ENCODE measurements at regions not wholly inside any gene's neighbourhood (a gene's known extent, or its start where the extent isn't known, plus 50 kb on each side); places are given as distances from the start of the nearest gene placed in this dataset.

DNA sequence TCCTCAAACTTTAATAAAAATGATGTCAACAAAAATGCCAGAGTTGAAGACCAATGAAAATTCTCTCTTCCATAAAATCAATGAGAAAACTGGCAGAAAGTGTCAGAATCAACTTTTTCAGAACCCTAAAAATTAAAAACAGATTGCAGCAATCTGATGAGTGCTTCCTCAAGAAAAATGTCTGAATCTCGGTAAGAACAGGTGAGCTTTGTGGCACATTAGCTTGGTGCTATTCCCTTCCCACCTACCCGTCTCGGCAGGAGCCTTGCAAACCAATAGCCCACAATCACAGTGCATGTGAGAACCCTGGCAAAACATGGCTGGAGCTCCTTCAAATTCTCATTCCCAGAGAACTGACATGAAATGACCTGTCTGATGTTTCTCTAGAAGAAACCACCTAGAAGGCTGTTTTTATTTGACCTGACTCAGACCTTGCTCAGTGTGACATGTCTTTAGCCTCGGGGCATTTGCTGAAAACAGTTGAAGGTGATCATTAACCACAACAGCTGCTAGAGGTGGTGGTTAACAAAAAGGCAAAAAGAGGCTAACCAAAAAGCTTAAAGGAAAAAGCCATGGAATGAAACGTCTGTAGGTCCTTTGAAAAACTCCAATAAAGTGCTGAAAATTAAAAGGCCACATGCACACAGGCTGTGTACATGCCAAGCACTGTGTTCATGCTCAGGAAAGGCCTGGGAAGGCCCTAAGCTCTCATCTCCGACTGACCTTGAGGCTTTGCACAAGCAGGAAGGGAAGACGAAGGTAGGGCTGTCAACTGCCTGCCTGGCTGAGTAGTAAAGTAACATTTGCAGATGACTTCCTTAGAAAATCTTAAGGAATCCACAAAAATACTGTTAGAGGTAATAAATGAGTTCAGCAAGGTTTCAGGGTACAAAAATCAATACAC is 253.0 kb upstream of the NSMCE3 start (continued):
- TF ChIP-seq, protein P1, sequence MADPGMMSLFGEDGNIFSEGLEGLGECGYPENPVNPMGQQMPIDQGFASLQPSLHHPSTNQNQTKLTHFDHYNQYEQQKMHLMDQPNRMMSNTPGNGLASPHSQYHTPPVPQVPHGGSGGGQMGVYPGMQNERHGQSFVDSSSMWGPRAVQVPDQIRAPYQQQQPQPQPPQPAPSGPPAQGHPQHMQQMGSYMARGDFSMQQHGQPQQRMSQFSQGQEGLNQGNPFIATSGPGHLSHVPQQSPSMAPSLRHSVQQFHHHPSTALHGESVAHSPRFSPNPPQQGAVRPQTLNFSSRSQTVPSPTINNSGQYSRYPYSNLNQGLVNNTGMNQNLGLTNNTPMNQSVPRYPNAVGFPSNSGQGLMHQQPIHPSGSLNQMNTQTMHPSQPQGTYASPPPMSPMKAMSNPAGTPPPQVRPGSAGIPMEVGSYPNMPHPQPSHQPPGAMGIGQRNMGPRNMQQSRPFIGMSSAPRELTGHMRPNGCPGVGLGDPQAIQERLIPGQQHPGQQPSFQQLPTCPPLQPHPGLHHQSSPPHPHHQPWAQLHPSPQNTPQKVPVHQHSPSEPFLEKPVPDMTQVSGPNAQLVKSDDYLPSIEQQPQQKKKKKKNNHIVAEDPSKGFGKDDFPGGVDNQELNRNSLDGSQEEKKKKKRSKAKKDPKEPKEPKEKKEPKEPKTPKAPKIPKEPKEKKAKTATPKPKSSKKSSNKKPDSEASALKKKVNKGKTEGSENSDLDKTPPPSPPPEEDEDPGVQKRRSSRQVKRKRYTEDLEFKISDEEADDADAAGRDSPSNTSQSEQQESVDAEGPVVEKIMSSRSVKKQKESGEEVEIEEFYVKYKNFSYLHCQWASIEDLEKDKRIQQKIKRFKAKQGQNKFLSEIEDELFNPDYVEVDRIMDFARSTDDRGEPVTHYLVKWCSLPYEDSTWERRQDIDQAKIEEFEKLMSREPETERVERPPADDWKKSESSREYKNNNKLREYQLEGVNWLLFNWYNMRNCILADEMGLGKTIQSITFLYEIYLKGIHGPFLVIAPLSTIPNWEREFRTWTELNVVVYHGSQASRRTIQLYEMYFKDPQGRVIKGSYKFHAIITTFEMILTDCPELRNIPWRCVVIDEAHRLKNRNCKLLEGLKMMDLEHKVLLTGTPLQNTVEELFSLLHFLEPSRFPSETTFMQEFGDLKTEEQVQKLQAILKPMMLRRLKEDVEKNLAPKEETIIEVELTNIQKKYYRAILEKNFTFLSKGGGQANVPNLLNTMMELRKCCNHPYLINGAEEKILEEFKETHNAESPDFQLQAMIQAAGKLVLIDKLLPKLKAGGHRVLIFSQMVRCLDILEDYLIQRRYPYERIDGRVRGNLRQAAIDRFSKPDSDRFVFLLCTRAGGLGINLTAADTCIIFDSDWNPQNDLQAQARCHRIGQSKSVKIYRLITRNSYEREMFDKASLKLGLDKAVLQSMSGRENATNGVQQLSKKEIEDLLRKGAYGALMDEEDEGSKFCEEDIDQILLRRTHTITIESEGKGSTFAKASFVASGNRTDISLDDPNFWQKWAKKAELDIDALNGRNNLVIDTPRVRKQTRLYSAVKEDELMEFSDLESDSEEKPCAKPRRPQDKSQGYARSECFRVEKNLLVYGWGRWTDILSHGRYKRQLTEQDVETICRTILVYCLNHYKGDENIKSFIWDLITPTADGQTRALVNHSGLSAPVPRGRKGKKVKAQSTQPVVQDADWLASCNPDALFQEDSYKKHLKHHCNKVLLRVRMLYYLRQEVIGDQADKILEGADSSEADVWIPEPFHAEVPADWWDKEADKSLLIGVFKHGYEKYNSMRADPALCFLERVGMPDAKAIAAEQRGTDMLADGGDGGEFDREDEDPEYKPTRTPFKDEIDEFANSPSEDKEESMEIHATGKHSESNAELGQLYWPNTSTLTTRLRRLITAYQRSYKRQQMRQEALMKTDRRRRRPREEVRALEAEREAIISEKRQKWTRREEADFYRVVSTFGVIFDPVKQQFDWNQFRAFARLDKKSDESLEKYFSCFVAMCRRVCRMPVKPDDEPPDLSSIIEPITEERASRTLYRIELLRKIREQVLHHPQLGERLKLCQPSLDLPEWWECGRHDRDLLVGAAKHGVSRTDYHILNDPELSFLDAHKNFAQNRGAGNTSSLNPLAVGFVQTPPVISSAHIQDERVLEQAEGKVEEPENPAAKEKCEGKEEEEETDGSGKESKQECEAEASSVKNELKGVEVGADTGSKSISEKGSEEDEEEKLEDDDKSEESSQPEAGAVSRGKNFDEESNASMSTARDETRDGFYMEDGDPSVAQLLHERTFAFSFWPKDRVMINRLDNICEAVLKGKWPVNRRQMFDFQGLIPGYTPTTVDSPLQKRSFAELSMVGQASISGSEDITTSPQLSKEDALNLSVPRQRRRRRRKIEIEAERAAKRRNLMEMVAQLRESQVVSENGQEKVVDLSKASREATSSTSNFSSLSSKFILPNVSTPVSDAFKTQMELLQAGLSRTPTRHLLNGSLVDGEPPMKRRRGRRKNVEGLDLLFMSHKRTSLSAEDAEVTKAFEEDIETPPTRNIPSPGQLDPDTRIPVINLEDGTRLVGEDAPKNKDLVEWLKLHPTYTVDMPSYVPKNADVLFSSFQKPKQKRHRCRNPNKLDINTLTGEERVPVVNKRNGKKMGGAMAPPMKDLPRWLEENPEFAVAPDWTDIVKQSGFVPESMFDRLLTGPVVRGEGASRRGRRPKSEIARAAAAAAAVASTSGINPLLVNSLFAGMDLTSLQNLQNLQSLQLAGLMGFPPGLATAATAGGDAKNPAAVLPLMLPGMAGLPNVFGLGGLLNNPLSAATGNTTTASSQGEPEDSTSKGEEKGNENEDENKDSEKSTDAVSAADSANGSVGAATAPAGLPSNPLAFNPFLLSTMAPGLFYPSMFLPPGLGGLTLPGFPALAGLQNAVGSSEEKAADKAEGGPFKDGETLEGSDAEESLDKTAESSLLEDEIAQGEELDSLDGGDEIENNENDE (IDR thresholded peaks at IDR 0.05; ENCODE audit: insufficient replicate concordance, low read length), result no peak
- TF ChIP-seq, protein P2, sequence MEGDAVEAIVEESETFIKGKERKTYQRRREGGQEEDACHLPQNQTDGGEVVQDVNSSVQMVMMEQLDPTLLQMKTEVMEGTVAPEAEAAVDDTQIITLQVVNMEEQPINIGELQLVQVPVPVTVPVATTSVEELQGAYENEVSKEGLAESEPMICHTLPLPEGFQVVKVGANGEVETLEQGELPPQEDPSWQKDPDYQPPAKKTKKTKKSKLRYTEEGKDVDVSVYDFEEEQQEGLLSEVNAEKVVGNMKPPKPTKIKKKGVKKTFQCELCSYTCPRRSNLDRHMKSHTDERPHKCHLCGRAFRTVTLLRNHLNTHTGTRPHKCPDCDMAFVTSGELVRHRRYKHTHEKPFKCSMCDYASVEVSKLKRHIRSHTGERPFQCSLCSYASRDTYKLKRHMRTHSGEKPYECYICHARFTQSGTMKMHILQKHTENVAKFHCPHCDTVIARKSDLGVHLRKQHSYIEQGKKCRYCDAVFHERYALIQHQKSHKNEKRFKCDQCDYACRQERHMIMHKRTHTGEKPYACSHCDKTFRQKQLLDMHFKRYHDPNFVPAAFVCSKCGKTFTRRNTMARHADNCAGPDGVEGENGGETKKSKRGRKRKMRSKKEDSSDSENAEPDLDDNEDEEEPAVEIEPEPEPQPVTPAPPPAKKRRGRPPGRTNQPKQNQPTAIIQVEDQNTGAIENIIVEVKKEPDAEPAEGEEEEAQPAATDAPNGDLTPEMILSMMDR (IDR thresholded peaks at IDR 0.05; ENCODE audit: control extremely low read depth in 1 of 3, insufficient read depth in 1 of 3, low read depth in 1 of 3, low read length in 3 of 3), result no peak
- TF ChIP-seq BCL11A (IDR thresholded peaks at IDR 0.05; ENCODE audit: low read depth in 2 of 2, low read length in 2 of 2) (no peak), CBX5 (IDR thresholded peaks at IDR 0.05; ENCODE audit: low read depth, low read length) (no peak), YY1 (IDR thresholded peaks at IDR 0.05; ENCODE audit: low read depth, low read length) (no peak), ZNF274 (IDR thresholded peaks at IDR 0.05; ENCODE audit: borderline replicate concordance, extremely low read depth, low read length) (no peak), CEBPB (IDR thresholded peaks at IDR 0.05; ENCODE audit: low read depth, low read length) (no peak)

Measured in H1 (cell line).